ENCODE measurements at regions not wholly inside any gene's neighbourhood (a gene's known extent, or its start where the extent isn't known, plus 50 kb on each side); places are given as distances from the start of the nearest gene placed in this dataset.
A peak's percentile ranks its signal among the peaks of the same experiment; 100 is the strongest.

DNA sequence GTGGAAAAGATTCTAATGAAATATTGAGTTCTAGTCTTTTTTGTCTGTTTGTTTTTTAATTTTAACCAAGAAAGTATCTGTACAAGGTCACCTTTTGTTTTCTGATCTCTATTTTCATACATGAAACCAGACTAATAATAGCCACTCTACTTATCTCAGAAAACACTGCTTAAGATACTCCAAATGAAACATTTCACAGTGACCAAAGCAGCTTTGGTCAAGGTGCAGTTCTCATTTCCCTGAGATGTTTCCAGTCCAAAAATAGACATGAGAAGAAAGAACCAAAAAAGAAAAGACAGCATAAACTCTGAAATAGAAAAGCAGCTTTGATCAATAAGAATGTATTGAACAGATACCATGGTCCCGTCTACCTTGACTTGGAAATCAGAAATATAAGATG lies 782.8 kb downstream of the RAB28 start:
- H3K4me1 Mint-ChIP-seq (ENCODE audit: low read depth), result no peaks in the 10 kb centered on the region
- H3K27me3 Mint-ChIP-seq (ENCODE audit: insufficient read depth), result no peaks in the 10 kb centered on the region
- no peak for DNase-seq
- H3K36me3 Mint-ChIP-seq (ENCODE audit: low read depth), result no peaks in the 10 kb centered on the region
- TF ChIP-seq, protein P1, sequence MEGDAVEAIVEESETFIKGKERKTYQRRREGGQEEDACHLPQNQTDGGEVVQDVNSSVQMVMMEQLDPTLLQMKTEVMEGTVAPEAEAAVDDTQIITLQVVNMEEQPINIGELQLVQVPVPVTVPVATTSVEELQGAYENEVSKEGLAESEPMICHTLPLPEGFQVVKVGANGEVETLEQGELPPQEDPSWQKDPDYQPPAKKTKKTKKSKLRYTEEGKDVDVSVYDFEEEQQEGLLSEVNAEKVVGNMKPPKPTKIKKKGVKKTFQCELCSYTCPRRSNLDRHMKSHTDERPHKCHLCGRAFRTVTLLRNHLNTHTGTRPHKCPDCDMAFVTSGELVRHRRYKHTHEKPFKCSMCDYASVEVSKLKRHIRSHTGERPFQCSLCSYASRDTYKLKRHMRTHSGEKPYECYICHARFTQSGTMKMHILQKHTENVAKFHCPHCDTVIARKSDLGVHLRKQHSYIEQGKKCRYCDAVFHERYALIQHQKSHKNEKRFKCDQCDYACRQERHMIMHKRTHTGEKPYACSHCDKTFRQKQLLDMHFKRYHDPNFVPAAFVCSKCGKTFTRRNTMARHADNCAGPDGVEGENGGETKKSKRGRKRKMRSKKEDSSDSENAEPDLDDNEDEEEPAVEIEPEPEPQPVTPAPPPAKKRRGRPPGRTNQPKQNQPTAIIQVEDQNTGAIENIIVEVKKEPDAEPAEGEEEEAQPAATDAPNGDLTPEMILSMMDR (IDR thresholded peaks at IDR 0.05), result no peak
- peaks cover 26% of the 10 kb centered on the region for H3K9me3 Mint-ChIP-seq
- H3K27ac Mint-ChIP-seq, result no peak overlapping the region
- H3K4me3 Mint-ChIP-seq, result no peak overlapping the region

DNA sequence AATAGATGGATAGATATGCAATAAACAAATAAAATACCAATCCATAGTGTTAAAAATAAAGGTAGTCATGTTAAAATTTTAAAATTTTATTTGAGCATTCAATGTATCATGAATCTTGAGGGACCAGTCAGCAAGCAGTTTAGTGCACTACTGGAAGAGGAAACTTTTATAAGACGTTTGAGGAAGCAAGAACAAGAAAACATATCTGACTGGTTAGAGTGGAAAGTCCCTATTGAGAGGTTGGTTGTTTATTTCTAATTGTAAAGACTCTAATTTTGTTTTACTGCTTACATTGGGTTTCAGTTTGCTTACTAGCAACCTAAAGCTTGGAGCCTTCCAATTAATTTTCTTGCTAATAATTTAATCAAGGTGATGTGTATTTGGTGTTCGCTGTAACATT lies 786.2 kb downstream of the RAB28 start:
- Mint-ChIP-seq H3K27me3 (ENCODE audit: insufficient read depth) (no peaks in the 10 kb centered on the region), H3K36me3 (ENCODE audit: low read depth) (no peaks in the 10 kb centered on the region), H3K9me3 (peaks cover 45% of the 10 kb centered on the region), H3K4me1 (ENCODE audit: low read depth) (no peaks in the 10 kb centered on the region), H3K27ac (no peak overlapping the region), H3K4me3 (no peak overlapping the region)
- DNase-seq, result no peak
- TF ChIP-seq, protein P1 (IDR thresholded peaks at IDR 0.05), result no peak

DNA sequence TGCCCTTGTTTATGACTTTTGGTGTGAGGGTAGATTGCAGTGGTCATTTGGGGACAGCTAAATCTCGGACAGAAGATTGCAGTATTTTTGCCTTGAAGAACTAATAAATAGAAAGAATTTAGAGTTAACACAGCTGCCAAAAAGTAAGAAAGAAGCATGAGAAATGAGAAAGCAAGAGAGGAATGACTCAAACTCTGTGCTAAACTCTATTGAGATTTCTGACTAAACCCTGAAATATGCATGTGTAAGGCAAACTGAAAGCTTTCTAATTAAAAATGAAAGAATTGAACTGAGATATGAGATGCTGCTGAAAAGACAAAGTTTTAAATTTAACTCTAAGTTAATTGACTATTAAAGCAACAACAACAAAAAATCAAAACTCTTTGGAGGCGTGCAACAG lies 791.3 kb downstream of the RAB28 start:
- TF ChIP-seq, protein P1 (IDR thresholded peaks at IDR 0.05), result no peak
- Mint-ChIP-seq H3K27me3 (ENCODE audit: insufficient read depth) (0 out of 2 replicates have a peak, but pooled peaks cover 2% of the 10 kb centered on the region), H3K36me3 (ENCODE audit: low read depth) (peaks cover 4% of the 10 kb centered on the region; the same call in 1 of the 2 replicates), H3K4me1 (ENCODE audit: low read depth) (no peaks in the 10 kb centered on the region), H3K9me3 (peaks cover 48% of the 10 kb centered on the region), H3K4me3 (no peak overlapping the region), H3K27ac (no peak overlapping the region)
- DNase-seq, result no peak

DNA sequence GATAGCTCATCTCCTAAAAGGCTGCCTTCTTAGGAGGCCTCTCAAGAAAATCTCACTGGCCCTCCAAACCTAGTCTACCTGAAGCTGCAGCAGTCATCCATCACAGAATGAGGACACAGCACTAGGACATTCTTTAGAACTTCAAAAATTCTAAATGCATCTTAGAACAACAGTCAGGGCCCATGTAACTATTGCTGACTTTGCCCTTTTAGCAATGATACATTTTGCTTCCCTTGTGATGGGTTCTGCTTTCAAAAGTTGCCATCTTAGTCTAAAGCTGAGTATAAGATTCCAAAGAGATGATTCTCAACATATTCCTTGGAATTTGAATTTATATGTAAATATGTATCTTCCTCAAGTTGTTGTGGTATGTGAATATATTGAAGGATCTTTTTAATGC lies 793.0 kb downstream of the RAB28 start:
- H3K27me3 Mint-ChIP-seq (ENCODE audit: insufficient read depth), result 0 out of 2 replicates have a peak, but pooled peaks cover 2% of the 10 kb centered on the region
- TF ChIP-seq, protein P1 (IDR thresholded peaks at IDR 0.05), result no peak
- no peaks in the 10 kb centered on the region for H3K4me1 Mint-ChIP-seq (ENCODE audit: low read depth)
- H3K27ac Mint-ChIP-seq, result no peak overlapping the region
- no peak overlapping the region for H3K4me3 Mint-ChIP-seq
- peaks cover 37% of the 10 kb centered on the region for H3K9me3 Mint-ChIP-seq
- no peak for DNase-seq
- H3K36me3 Mint-ChIP-seq (ENCODE audit: low read depth), result peaks cover 4% of the 10 kb centered on the region; the same call in 1 of the 2 replicates

DNA sequence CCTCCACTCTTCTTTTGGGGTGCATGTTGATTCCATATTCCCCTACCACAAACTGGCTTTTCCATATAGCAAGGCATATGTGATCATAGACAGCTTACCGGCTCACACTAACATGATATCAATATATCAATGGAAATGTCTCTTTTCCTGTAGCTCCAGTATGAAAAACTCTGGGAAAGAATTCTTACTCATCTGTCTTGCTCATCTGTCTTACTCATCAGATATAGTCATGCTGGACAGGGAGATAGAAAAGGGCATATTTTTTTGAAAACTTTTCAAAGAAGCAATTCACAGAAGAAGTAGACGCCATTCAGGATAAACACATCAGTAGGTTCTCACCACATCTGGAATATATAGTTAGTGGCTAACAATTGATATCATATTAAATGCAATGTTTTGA lies 794.7 kb downstream of the RAB28 start:
- no peaks in the 10 kb centered on the region for H3K4me1 Mint-ChIP-seq (ENCODE audit: low read depth)
- peaks cover 32% of the 10 kb centered on the region for H3K9me3 Mint-ChIP-seq
- TF ChIP-seq, protein P1 (IDR thresholded peaks at IDR 0.05), result no peak
- no peak overlapping the region for H3K4me3 Mint-ChIP-seq
- no peak for DNase-seq
- H3K27me3 Mint-ChIP-seq (ENCODE audit: insufficient read depth), result 0 out of 2 replicates have a peak, but pooled peaks cover 2% of the 10 kb centered on the region
- peaks cover 4% of the 10 kb centered on the region; the same call in 1 of the 2 replicates for H3K36me3 Mint-ChIP-seq (ENCODE audit: low read depth)
- H3K27ac Mint-ChIP-seq, result no peak overlapping the region

DNA sequence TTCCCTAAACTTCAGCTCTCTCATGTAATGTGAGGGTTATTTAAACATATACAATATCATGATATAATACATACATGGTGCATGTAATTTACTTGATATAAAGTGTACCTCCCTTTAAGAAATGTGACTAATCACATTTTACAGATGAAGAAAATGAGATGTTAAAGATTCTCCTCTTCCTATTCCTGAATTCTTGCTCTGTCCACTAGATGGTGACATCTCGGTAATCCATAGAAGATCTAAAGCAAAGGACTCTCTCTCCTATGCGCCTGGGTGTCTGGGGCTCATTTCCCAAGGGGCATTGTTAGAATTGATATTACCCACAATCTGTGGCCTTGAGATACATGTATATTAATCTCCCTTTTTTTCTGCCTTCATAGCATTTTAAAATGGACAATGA lies 804.9 kb downstream of the RAB28 start:
- no peak for DNase-seq
- H3K36me3 Mint-ChIP-seq (ENCODE audit: low read depth), result no peaks in the 10 kb centered on the region
- TF ChIP-seq, protein P1 (IDR thresholded peaks at IDR 0.05), result peak; percentile 27; the same call in 1 of the 2 replicates
- H3K27me3 Mint-ChIP-seq (ENCODE audit: insufficient read depth), result no peaks in the 10 kb centered on the region
- no peaks in the 10 kb centered on the region for H3K4me1 Mint-ChIP-seq (ENCODE audit: low read depth)
- peaks cover 33% of the 10 kb centered on the region for H3K9me3 Mint-ChIP-seq
- no peak overlapping the region for H3K27ac Mint-ChIP-seq
- no peak overlapping the region for H3K4me3 Mint-ChIP-seq
